Neural cell (in vitro differentiated cells): ENCODE measurements at regions not wholly inside any gene's neighbourhood (a gene's known extent, or its start where the extent isn't known, plus 50 kb on each side); places are given as distances from the start of the nearest gene placed in this dataset.

ENCODE experiments used
- H2AFZ ChIP-seq: fragments of 200-600, 300-800 bp; sonication (generic), shearing (Covaris generic); 2 replicates; pipeline ENCODE4 v1.6.0; 2014; ENCODE audit warnings: low read depth, mild to moderate bottlenecking, antibody characterized with exemption, low read length, moderate library complexity
- H3F3A ChIP-seq: fragments of 200-600 bp; shearing (Covaris generic); 2 replicates; pipeline ENCODE4 v1.6.1; 2016; ENCODE audit warnings: mild to moderate bottlenecking, moderate library complexity, mixed read lengths, antibody characterized with exemption, low read length; ENCODE audit not compliant: insufficient read depth, poor library complexity, severe bottlenecking
- H3K27ac ChIP-seq: fragments of 200-600, 300-800 bp; sonication (generic), shearing (Covaris generic); 2 replicates; pipeline ENCODE4 v1.5.1; 2014; ENCODE audit warnings: mild to moderate bottlenecking, low read length, moderate library complexity
- H3K27me3 ChIP-seq: fragments of 300-800, 200-600 bp; sonication (generic), shearing (Covaris generic); 2 replicates; pipeline ENCODE4 v1.6.0; 2014; ENCODE audit warnings: mild to moderate bottlenecking, low read depth, low read length, moderate library complexity; ENCODE audit not compliant: insufficient read depth
- H3K36me3 ChIP-seq: fragments of 300-800, 200-600 bp; sonication (generic), shearing (Covaris generic); 2 replicates; pipeline ENCODE4 v1.5.1; 2014; ENCODE audit warnings: mild to moderate bottlenecking, antibody characterized with exemption, low read length, moderate library complexity; ENCODE audit not compliant: insufficient read depth
- H3K4me2 ChIP-seq: fragments of 300-800, 200-600 bp; sonication (generic), shearing (Covaris generic); 2 replicates; pipeline ENCODE4 v1.6.0; 2014; ENCODE audit warnings: mild to moderate bottlenecking, low read length
- H3K4me3 ChIP-seq: fragments of 300-800, 200-600 bp; sonication (generic), shearing (Covaris generic); 2 replicates; pipeline ENCODE4 v1.5.1; 2014; ENCODE audit warnings: mild to moderate bottlenecking, low read length, moderate library complexity
- H3K79me2 ChIP-seq: fragments of 200-600 bp; shearing (Covaris generic); replicated peaks from 2 replicates; pipeline ENCODE4 v1.6.0; 2014; ENCODE audit warnings: mild to moderate bottlenecking, low read length, moderate library complexity; ENCODE audit not compliant: insufficient read depth
- H3K9ac ChIP-seq: fragments of 300-800, 200-600 bp; sonication (generic), shearing (Covaris generic); 2 replicates; pipeline ENCODE4 v1.6.1; 2016; ENCODE audit warnings: mild to moderate bottlenecking, low read length, mixed read lengths
- H3K9me2 ChIP-seq: fragments of 200-600 bp; shearing (Covaris generic); 2 replicates; pipeline ENCODE4 v1.6.1; 2016; ENCODE audit warnings: mild to moderate bottlenecking, low read length, mixed read lengths; ENCODE audit not compliant: insufficient read depth
- H3K9me3 ChIP-seq: fragments of 200-600, 300-800 bp; sonication (generic), shearing (Covaris generic); 2 replicates; pipeline ENCODE4 v1.6.1; 2016; ENCODE audit warnings: mild to moderate bottlenecking, mixed run types, low read length, moderate library complexity, mixed read lengths
- H4K20me1 ChIP-seq: fragments of 200-600 bp; shearing (Covaris generic); 2 replicates; pipeline ENCODE4 v1.6.1; 2016; ENCODE audit warnings: mild to moderate bottlenecking, mixed run types; ENCODE audit not compliant: insufficient read depth
- CTCF ChIP-seq: fragments of 450-650 bp; IDR thresholded peaks from 2 replicates; pipeline ENCODE4 v1.5.1; 2014; ENCODE audit warnings: antibody characterized with exemption, mild to moderate bottlenecking, moderate library complexity; ENCODE audit not compliant: poor library complexity, severe bottlenecking
- EP300 ChIP-seq: fragments of 450-650 bp; conservative IDR thresholded peaks from 2 replicates; pipeline ENCODE4 v1.6.1; 2014; ENCODE audit warnings: antibody characterized with exemption, mild to moderate bottlenecking, moderate library complexity; ENCODE audit not compliant: poor library complexity, severe bottlenecking
- EZH2 ChIP-seq: fragments of 200-600, 300-800 bp; shearing (Covaris generic), sonication (generic); IDR thresholded peaks from 2 replicates; pipeline ENCODE4 v1.6.1; 2014; ENCODE audit warnings: antibody characterized with exemption, low read length, borderline replicate concordance, mild to moderate bottlenecking; ENCODE audit not compliant: insufficient read depth, poor library complexity, severe bottlenecking
- MXI1 ChIP-seq: fragments of 450-650 bp; conservative IDR thresholded peaks from 2 replicates; pipeline ENCODE4 v1.6.1; 2014; ENCODE audit warnings: antibody characterized with exemption, mild to moderate bottlenecking; ENCODE audit not compliant: poor library complexity, severe bottlenecking
- POLR2AphosphoS5 ChIP-seq: IDR thresholded peaks from 2 replicates; pipeline ENCODE4 v1.6.1; 2012
- RAD21 ChIP-seq: fragments of 450-650 bp; conservative IDR thresholded peaks from 2 replicates; pipeline ENCODE4 v1.6.1; 2014; ENCODE audit warnings: antibody characterized with exemption, mild to moderate bottlenecking, moderate library complexity
- SMC3 ChIP-seq: fragments of 450-650 bp; conservative IDR thresholded peaks from 2 replicates; pipeline ENCODE4 v1.6.1; 2014; ENCODE audit warnings: antibody characterized with exemption, mild to moderate bottlenecking, moderate library complexity; ENCODE audit not compliant: poor library complexity
- TAF1 ChIP-seq: IDR thresholded peaks from 2 replicates; pipeline ENCODE4 v1.6.1; 2012; ENCODE audit warnings: low read depth
- TF ChIP-seq, protein P1 (sequence below): IDR thresholded peaks from 2 replicates; pipeline ENCODE4 v1.6.1; 2012; ENCODE audit warnings: borderline replicate concordance

GRCh38 chr13:40164133-40164532 lies 502.3 kb downstream of the FOXO1 start:
- Histone ChIP-seq H2AFZ (no peak overlapping the region), H3K27me3 (no peaks in the 10 kb centered on the region), H3K79me2 (no peaks in the 10 kb centered on the region), H3K4me3 (no peak overlapping the region), H4K20me1 (no peaks in the 10 kb centered on the region), H3K4me2 (no peak overlapping the region), H3F3A (no peaks in the 10 kb centered on the region), H3K27ac (no peak overlapping the region), H3K9ac (no peak overlapping the region), H3K9me3 (no peaks in the 10 kb centered on the region), H3K9me2 (no peaks in the 10 kb centered on the region), H3K36me3 (no peaks in the 10 kb centered on the region)
- no peak for TF ChIP-seq SMC3
- TF ChIP-seq CTCF = no peak
- TF ChIP-seq RAD21 = no peak
- TF ChIP-seq, protein P1, sequence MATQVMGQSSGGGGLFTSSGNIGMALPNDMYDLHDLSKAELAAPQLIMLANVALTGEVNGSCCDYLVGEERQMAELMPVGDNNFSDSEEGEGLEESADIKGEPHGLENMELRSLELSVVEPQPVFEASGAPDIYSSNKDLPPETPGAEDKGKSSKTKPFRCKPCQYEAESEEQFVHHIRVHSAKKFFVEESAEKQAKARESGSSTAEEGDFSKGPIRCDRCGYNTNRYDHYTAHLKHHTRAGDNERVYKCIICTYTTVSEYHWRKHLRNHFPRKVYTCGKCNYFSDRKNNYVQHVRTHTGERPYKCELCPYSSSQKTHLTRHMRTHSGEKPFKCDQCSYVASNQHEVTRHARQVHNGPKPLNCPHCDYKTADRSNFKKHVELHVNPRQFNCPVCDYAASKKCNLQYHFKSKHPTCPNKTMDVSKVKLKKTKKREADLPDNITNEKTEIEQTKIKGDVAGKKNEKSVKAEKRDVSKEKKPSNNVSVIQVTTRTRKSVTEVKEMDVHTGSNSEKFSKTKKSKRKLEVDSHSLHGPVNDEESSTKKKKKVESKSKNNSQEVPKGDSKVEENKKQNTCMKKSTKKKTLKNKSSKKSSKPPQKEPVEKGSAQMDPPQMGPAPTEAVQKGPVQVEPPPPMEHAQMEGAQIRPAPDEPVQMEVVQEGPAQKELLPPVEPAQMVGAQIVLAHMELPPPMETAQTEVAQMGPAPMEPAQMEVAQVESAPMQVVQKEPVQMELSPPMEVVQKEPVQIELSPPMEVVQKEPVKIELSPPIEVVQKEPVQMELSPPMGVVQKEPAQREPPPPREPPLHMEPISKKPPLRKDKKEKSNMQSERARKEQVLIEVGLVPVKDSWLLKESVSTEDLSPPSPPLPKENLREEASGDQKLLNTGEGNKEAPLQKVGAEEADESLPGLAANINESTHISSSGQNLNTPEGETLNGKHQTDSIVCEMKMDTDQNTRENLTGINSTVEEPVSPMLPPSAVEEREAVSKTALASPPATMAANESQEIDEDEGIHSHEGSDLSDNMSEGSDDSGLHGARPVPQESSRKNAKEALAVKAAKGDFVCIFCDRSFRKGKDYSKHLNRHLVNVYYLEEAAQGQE = no peak
- TF ChIP-seq TAF1 = no peak
- no peak for TF ChIP-seq MXI1
- no peak for TF ChIP-seq EZH2
- no peak for TF ChIP-seq POLR2AphosphoS5
- TF ChIP-seq EP300 = no peak

GRCh38 chr13:40165316-40165932 lies 501.0 kb downstream of the FOXO1 start:
- H3K9me3 ChIP-seq = no peaks in the 10 kb centered on the region
- H3K9me2 ChIP-seq = no peaks in the 10 kb centered on the region
- H2AFZ ChIP-seq = no peak overlapping the region
- H3K27me3 ChIP-seq = no peaks in the 10 kb centered on the region
- H4K20me1 ChIP-seq = no peaks in the 10 kb centered on the region
- TF ChIP-seq RAD21 (no peak), SMC3 (no peak), EZH2 (no peak), EP300 (no peak), TAF1 (no peak)
- TF ChIP-seq, protein P1 = no peak
- no peak overlapping the region for H3K4me3 ChIP-seq
- no peak overlapping the region for H3K4me2 ChIP-seq
- no peaks in the 10 kb centered on the region for H3F3A ChIP-seq
- no peaks in the 10 kb centered on the region for H3K36me3 ChIP-seq
- no peak overlapping the region for H3K9ac ChIP-seq
- no peak overlapping the region for H3K27ac ChIP-seq
- H3K79me2 ChIP-seq = no peaks in the 10 kb centered on the region
